Ammon's horn (tissue), 1 donor: ENCODE measurements at regions not wholly inside any gene's neighbourhood (a gene's known extent, or its start where the extent isn't known, plus 50 kb on each side); places are given as distances from the start of the nearest gene placed in this dataset.

Experiments
- DNase-seq: peaks from one replicate; pipeline ENCODE4 v3.0.0-alpha.2; 2016; ENCODE audit warnings: low spot score

DNA sequence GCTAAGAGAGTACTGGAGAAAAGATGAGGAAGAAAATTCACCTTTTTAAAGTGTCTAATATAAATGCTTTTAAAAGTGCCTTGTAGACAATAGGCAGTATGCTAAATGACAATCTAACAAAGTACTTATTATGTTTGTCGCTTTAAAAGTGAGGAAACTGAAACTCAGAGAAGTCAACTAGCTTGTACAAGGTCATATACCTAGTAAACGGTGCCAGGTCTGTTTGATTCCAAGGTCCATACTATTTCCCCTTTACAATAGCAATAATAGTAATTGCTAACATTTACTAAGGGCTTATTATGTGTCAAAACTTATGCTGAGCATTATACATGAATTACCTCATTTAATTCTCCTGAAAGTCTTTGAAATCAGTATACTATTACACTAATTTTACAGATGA, 328.6 kb upstream of the SLC24A2 start:
- DNase-seq: no peak

DNA sequence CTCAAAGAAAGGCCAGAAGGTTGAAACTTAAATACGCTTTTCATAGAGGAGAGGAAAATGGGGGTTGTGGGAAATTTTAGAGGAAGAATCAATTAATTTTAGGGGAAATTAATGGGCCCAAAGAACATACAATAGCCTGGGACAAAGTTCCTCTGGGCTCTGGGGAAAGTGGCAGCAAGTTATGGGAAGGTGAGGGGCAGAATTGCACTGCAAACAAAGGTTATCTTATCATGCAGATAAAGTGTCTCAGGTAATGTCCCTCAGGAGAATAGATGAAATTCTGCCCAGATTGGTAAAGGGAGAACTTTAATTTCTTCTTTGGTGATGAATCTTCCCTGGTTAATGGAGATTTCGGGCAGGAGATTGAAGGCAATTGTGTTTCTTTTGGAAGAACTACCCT, 326.1 kb upstream of the SLC24A2 start:
- DNase-seq: no peak

DNA sequence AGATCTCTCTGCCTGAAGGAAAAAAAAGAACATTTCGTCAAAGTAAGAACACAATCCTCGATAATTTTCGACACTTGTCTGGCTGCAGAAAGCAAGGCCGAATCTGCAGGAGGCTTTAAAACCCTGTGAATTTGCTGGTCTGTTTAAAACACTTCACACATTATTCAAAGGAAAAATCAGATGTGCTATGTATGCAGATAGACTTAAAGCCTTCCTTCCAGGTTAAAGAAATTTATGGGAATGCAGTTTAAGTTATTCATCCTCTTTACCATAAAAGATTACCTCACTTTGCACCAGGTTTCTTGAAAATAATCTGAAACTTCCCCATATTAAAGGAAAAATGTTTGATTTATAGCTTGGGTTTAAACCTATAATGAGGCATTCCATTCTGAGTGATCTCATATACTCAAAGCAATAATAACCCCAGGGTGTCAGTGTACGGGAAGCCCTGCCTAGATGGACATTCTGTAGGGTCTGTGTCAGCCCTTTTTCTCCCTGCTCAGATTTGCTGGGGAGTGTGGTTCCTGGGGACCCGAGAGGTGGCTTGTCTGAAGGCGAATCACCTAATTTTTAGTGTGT, 323.5 kb upstream of the SLC24A2 start:
- DNase-seq: no peak

DNA sequence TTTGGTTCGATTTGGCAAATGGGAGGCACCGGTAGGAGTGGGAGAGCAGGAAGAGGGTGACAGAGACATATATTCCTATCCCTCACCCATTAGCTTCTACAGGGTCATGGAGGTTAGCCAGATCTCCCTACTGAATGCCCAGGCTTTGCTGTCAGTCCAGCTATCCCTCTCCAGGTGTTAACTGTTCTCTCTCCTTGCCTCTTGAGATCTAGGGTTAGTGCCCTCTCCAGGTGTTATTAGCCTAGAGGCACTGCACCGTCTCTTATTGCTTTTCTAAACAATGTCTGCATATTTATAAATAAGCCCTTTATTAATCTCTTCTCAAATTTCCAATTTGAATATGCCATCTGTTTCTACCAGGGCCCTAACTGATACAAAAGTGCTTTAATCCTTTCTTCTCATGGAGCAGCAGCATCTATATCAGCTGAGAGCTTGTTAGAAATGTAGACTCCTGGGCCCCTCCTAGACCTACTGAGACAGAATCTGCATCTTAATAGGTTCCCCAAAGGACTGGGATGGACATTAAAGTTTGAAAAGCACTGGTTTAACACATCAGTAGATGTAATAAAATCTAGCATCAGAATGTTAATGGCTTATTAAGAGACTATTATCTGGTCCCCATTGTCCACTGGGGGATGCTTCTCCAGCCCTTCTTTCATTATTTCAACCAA, 322.5 kb upstream of the SLC24A2 start:
- DNase-seq: no peak

DNA sequence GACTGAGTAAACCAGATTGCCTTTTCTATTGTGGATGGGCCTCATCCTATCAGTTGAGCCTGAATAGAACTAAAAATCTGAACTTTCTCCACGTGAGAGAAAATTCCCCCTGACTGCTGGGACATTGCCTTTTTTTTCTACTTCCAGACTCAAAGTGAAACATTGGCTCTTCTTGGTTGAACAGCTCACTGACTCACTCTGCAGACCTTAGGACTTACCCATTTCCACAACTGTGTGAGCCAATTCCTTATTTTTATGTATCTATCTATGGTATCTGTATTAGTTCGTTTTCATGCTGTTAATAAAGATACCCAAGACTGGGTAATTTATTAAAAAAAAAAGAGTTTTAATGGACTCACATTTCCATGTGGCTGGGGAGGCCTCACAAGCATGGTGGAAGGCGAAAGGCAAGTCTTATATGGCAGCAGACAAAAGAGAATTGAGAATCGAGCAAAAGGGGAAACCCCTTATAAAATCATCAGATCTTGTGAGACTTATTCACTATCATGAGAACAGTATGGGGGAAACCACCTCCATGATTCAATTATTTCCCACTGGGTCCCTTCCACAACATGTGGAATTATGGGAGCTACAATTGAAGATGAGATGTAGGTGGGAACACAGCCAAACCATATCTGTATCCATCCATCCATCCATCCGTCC, 306.7 kb upstream of the SLC24A2 start:
- DNase-seq: no peak

DNA sequence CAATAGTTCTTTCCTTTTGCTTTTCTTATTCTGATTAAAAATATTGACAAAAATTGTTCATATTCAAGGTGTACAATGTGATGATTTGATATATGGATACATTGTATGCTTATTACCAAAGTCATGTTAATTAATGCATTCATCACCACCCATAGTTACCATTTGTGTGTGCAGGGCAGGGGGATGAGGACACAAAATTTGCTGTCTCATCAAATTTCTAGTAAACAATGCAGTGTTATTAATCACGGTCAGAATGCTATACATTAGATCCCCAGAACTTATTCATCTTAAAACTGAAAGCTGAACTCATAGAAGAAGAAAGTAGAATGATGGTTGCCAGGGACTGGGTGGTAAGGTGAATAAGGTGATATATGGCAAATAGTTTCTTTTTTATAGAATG, 303.7 kb upstream of the SLC24A2 start:
- no peak for DNase-seq

DNA sequence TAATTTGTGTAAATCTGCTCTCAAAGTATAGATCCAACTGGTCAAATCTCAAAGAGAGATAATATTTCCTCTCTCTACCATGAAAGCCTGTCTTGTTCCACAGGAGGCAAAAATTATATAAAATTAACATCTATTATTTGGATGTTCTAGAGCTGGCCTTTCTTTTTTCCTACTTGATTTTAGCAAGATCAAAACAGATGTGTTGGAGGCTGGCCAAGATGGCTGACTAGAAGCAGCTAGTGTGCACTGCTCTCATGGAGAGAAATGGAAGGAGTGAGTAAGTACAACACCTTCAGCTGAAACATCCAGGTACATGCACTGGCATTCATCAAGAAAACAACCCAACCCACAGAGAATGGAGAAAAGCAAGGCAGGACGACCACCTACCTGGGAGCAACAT, 298.6 kb upstream of the SLC24A2 start:
- DNase-seq: no peak

DNA sequence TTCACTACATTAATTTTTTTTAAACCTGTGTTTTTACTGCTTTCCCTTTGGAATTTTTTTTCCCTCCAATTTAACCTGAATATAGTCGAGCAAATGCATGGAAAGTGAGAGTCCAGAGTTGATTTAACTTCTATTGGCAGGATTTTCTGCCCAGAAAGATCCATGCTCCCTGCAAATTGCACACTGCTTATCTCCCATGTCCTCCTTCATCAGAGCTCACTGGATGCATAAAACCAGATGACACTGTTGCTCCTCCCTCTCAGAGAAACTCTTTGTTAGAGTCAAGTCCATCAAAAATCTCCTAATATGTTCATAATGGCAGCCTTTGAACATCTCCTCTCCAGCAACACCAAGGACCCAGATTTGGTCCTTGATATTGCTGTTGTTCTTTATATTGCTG, 297.0 kb upstream of the SLC24A2 start:
- DNase-seq: no peak

DNA sequence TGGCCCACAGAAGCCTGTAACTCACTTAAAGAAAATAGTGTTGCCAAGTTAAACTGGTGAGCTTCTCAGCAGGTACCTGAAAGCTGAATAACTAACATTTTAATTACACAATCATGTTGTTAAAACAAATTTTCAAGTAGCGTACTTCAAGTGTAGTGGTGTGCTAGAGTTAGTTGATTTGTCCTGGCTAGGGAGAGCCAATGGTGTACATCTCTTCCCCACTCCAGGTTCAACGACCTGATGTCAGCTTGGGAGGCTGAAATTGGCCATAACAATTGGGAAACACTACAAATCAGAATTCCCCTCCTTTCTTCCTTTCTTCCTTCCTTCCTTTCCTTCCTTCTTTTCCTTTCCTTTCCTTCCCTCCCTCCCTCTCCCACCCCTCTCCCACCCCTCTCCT, 295.3 kb upstream of the SLC24A2 start:
- DNase-seq: no peak

DNA sequence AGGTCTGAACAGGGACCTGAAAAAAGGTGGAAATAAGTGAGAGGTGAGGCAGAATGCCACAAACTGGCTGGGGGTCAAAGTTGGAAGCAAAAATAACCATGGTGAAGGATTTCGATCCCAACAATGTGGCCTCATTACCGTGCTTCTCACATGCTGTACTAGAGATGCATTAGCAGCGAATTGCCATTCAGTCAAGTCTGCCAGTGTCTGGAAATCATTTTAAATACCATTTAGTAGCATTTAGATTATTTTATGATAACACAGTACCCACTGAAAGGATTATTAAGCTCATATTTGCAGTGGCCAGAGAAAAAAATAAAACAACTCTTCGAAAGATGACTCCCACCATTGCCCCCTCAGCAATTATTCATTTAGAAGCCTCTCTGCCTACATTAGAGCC, 294.6 kb upstream of the SLC24A2 start:
- no peak for DNase-seq

DNA sequence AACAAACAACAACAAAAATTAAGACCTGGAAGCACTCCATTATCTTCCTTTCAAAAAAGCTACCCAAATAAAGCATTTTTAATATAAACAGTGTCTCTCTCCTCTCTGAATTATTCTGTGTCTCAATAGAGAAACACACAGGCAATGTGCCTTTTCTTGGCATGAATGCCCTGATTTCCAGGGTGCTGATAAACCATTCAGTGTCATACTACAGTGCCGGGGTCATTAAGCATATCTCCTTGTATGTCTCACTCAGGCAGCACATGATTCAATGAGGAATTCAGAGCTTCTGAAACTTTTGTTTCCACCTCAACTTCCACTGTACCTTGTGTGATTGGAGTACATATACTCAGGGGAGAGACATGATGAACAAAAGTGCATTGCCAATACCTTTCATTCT, 294.0 kb upstream of the SLC24A2 start:
- no peak for DNase-seq

DNA sequence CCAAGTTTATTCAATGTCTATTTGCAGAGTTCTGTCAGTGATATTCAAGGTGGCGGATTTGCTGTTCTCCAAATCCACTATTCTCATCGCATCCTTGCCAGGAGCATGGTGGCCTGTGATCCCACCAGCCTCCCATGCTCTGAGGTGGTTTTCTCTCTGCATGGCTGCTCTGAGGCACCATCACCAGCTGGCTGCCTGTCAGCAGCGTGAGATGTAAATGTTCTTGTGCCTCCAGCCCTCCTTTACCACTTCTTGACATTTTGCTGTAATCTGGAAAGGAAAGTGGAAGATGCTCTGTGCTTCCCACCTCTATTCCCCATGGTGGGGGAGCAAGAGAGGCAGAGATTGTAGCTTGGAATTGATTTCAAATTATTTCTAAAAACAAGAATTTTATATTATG, 293.6 kb upstream of the SLC24A2 start:
- DNase-seq: no peak

DNA sequence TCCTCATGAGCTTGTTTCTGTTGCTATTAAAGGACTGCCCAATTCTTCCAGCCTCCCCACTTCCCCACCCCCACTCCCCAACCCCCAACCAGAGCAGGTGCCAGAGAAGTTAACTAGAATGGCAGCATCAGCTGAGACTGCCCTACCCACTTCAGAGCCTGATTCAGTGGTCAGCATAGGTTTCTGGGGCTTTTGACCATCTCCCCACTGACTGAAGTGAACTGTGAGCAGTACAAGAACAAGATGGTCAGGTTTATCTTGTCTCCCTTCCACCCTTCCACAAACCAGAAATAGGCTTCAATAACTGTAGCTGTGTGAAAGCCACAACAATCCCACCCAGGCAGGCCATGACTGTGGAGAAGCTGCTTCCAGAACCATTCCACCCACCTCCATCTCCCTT, 289.4 kb upstream of the SLC24A2 start:
- no peak for DNase-seq

DNA sequence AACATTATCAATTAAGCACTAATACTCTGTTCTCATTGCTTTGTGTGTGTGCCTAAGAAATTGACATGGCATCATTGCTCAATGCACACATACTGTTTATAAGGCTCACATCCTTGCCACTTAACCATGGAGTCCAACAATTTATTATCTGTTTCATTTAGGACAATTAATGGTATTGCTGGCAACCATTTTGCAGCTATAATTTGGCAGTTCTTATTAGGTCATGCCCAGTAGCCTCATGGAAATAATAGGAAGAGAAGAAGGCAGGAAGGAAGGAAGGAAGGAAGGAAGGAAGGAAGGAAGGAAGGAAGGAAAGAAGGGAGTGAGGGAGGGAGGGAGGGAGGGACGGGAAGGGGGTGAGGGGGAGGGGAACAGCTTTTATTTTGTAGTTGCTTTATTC, 285.5 kb upstream of the SLC24A2 start:
- DNase-seq: no peak

DNA sequence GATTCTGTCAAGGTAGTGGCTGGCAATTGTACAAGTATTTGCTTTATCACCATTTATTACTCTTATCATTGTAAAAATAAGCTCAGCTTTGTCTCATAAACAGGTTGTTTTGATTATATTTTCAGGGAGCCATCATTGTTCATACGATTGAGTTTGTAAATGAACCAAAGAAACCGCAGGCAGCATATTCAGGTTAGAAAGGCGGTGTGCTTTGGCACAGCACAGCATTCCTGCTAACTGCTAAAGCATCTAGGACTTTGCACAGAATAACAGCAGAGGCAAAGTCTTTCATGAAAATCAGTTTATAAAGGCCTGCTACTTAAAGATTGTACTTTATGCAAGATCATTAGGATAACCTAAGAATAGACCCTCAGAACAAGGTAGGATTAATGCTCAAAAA, 281.5 kb upstream of the SLC24A2 start:
- no peak for DNase-seq

DNA sequence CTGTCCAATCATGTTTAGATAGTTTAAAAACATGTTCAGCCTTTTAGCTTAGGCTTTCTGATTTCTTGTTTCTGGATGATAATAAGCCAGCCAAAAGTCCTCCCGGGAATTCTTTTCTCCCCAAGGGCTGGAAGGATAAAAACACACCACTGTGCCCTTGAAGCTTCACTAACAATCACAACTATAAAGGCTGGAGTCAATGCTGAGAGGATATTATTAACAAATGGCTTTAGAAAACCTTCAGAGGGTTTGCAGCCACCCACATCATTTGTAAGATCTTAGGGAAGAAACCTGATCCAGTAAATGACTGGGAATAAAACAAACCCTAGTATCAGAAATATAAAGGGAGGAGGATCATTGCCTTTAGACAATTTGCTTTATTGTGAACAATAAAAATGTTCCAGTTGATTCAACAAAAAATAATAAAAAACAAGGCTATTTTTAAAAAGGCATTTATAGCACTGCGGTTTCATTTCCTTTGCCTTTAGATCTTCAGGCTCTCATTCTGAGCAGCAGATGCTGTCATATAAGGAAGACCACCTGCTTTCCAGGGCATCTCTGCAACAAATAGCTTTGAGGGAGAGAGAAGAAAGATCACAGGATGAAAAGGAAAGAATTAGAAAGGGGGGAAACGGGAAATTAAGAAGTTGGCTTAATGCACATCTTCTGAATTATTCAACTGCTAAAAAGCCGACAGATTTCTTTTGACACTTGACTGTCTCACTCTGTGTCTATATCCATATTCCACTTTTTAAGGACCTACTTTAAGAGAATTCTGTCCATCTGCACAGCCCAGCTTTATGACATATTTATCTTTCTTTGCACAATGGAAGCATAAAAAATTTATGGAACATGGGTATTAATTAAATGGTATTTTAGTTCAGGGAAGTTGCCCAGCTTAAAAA, 277.2 kb upstream of the SLC24A2 start:
- DNase-seq: no peak

DNA sequence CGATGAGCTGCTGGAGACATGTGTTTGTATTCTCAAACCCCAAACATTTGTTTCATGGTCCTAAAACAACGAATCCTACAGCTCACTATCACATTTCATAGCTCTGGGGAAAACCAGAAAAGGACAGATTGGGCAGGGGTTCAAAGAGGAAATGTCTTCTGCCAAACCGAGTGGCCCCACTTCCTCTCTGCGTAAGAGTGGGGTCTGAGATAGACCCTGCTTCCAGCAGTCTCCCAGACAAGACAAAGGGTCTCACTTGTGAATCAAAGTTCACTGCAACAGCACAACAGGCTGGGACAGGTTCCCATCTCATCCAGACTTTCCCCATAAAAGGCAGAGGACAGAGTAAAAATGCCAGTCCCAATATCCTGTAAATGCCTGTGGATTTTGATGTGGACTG, 276.2 kb upstream of the SLC24A2 start:
- DNase-seq: no peak

DNA sequence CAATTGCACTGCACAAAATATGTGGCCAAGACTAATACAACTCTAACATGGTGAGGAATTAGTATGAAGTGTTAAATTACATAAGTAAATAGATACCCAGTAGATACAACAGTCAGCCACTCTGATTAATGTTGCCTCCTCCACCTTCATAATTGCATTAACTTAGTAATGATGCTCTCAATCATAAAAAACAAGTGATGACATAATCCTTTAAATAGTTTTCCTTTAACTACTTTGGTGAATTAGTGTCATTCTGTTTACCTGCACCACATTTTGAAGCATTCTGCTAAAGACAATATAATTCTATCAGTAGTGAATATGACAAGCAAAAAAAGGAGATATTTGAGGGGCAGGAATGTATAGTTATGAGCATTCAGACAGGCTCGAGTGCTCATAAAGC, 265.9 kb upstream of the SLC24A2 start:
- no peak for DNase-seq

DNA sequence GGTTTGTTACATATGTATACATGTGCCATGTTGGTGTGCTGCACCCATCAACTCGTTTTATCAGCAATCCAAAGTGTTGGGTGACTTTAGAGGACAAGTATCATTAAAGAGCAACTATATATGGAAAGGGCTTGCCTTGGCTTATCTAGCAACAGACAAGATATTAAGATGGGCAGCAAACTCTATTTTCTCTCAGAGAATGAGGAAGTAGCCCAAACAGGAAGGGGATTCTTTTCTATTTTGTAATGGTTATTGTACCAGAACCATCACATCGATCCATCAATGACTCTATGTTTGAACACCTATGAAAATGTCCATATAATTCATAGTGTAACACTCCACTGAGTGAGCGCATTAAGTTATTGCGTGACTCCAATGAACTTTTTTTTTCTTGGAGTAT, 260.1 kb upstream of the SLC24A2 start:
- DNase-seq: no peak

DNA sequence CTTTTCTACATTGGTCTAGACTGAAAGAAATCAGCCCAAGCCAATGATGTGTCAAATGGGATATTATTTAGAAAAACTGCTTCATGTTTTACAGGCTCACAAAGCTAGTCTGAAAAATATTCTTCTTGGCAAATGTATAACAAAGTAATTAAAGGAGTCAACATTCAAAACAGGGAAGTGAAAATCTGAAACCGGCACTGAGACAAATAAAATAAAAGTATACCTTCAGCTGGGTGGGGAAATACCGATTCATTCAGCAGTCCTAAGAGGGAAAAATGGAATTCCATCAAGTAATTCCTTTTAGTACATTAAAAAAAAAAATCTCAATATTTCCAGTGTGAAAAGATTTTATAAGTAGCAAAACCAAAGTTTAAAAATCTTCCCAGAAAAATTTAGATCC, 259.6 kb upstream of the SLC24A2 start:
- DNase-seq: no peak

DNA sequence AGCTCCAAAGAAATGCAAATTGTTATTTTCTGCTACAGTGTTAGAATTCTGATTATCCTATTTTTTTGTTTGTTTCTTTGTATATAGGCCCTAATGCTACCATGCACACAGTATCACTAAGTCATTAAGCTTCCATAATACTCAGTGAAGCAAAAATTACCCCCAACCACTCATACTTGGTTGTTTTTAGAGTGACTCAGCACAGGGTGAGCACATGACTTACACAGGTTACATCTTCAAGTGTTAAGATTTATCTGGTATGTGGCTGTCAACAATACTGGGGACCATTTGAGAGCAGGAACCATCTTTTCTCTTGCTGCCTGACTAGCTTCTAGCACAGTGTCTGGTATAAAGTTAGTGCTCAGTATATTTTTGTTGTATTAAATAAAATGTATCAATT, 255.8 kb upstream of the SLC24A2 start:
- no peak for DNase-seq

DNA sequence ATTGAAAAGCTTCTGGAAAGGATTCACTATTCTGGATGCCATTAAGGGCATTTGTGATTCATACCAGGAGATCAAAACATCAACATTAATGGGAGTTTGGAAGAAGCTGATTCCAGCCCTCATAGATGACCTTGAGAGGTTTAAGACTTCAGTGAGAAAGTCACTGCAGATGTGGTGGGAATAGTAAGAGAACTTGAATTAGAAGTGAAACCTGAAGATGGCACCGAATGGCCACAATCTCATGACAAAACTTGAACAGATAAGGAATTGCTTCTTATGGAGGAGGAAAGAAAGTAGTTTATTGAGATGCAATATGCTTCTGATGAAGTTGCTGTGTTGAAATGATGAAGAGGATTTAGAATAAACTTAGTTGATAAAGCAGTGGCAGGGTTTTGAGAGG, 254.6 kb upstream of the SLC24A2 start:
- no peak for DNase-seq

DNA sequence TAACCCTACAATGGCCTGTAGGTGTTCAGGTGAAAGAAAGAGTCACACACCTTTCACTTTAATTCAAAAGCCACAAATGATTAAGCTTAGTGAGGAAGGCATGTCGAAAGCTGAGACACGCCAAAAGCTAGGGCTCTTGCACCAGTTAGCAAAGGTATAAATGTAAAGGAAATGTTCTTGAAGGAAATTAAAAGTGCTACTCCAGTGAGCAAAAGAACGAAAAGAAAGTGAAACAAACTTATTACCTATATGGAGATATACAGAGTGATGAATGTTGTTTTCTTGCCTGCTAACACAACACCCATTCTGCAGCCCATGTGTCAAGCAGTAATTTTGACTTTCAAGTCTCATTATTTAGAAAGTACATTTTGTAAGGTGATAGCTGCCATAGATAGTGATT, 254.2 kb upstream of the SLC24A2 start:
- no peak for DNase-seq
